ENCODE measurements at regions not wholly inside any gene's neighbourhood (a gene's known extent, or its start where the extent isn't known, plus 50 kb on each side); places are given as distances from the start of the nearest gene placed in this dataset.

GRCh38 chr9:87346061-87346665 is 151.5 kb upstream of the DAPK1 start (continued):
- TF ChIP-seq, protein P1, sequence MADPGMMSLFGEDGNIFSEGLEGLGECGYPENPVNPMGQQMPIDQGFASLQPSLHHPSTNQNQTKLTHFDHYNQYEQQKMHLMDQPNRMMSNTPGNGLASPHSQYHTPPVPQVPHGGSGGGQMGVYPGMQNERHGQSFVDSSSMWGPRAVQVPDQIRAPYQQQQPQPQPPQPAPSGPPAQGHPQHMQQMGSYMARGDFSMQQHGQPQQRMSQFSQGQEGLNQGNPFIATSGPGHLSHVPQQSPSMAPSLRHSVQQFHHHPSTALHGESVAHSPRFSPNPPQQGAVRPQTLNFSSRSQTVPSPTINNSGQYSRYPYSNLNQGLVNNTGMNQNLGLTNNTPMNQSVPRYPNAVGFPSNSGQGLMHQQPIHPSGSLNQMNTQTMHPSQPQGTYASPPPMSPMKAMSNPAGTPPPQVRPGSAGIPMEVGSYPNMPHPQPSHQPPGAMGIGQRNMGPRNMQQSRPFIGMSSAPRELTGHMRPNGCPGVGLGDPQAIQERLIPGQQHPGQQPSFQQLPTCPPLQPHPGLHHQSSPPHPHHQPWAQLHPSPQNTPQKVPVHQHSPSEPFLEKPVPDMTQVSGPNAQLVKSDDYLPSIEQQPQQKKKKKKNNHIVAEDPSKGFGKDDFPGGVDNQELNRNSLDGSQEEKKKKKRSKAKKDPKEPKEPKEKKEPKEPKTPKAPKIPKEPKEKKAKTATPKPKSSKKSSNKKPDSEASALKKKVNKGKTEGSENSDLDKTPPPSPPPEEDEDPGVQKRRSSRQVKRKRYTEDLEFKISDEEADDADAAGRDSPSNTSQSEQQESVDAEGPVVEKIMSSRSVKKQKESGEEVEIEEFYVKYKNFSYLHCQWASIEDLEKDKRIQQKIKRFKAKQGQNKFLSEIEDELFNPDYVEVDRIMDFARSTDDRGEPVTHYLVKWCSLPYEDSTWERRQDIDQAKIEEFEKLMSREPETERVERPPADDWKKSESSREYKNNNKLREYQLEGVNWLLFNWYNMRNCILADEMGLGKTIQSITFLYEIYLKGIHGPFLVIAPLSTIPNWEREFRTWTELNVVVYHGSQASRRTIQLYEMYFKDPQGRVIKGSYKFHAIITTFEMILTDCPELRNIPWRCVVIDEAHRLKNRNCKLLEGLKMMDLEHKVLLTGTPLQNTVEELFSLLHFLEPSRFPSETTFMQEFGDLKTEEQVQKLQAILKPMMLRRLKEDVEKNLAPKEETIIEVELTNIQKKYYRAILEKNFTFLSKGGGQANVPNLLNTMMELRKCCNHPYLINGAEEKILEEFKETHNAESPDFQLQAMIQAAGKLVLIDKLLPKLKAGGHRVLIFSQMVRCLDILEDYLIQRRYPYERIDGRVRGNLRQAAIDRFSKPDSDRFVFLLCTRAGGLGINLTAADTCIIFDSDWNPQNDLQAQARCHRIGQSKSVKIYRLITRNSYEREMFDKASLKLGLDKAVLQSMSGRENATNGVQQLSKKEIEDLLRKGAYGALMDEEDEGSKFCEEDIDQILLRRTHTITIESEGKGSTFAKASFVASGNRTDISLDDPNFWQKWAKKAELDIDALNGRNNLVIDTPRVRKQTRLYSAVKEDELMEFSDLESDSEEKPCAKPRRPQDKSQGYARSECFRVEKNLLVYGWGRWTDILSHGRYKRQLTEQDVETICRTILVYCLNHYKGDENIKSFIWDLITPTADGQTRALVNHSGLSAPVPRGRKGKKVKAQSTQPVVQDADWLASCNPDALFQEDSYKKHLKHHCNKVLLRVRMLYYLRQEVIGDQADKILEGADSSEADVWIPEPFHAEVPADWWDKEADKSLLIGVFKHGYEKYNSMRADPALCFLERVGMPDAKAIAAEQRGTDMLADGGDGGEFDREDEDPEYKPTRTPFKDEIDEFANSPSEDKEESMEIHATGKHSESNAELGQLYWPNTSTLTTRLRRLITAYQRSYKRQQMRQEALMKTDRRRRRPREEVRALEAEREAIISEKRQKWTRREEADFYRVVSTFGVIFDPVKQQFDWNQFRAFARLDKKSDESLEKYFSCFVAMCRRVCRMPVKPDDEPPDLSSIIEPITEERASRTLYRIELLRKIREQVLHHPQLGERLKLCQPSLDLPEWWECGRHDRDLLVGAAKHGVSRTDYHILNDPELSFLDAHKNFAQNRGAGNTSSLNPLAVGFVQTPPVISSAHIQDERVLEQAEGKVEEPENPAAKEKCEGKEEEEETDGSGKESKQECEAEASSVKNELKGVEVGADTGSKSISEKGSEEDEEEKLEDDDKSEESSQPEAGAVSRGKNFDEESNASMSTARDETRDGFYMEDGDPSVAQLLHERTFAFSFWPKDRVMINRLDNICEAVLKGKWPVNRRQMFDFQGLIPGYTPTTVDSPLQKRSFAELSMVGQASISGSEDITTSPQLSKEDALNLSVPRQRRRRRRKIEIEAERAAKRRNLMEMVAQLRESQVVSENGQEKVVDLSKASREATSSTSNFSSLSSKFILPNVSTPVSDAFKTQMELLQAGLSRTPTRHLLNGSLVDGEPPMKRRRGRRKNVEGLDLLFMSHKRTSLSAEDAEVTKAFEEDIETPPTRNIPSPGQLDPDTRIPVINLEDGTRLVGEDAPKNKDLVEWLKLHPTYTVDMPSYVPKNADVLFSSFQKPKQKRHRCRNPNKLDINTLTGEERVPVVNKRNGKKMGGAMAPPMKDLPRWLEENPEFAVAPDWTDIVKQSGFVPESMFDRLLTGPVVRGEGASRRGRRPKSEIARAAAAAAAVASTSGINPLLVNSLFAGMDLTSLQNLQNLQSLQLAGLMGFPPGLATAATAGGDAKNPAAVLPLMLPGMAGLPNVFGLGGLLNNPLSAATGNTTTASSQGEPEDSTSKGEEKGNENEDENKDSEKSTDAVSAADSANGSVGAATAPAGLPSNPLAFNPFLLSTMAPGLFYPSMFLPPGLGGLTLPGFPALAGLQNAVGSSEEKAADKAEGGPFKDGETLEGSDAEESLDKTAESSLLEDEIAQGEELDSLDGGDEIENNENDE (IDR thresholded peaks at IDR 0.05; ENCODE audit: insufficient replicate concordance, low read length), result no peak
- TF ChIP-seq TAF7 (optimal IDR thresholded peaks at IDR 0.05; ENCODE audit: borderline replicate concordance, low read depth, low read length) (no peak), TBP (IDR thresholded peaks at IDR 0.05; ENCODE audit: low read depth, low read length) (no peak)
